Neuron (in vitro differentiated cells): ENCODE measurements at regions not wholly inside any gene's neighbourhood (a gene's known extent, or its start where the extent isn't known, plus 50 kb on each side); places are given as distances from the start of the nearest gene placed in this dataset.

Experiments used
- H2AFZ ChIP-seq: one replicate; pipeline ENCODE4 v1.6.1; 2013; ENCODE audit warnings: low read depth, mild to moderate bottlenecking, inconsistent platforms, low read length, moderate library complexity
- H3K27me3 ChIP-seq: one replicate; pipeline ENCODE4 v1.6.1; 2013; ENCODE audit warnings: low read length; ENCODE audit not compliant: insufficient read depth
- H3K36me3 ChIP-seq: one replicate; pipeline ENCODE4 v1.6.1; 2013; ENCODE audit warnings: low read length; ENCODE audit not compliant: insufficient read depth
- H3K4me1 ChIP-seq: one replicate; pipeline ENCODE4 v1.6.1; 2013; ENCODE audit warnings: low read length; ENCODE audit not compliant: insufficient read depth
- H3K4me3 ChIP-seq: 2 replicates; pipeline ENCODE4 v1.5.1; 2013; ENCODE audit warnings: mild to moderate bottlenecking, low read length, moderate library complexity
- H3K9me3 ChIP-seq: one replicate; pipeline ENCODE4 v1.6.1; 2013; ENCODE audit warnings: low read length

DNA sequence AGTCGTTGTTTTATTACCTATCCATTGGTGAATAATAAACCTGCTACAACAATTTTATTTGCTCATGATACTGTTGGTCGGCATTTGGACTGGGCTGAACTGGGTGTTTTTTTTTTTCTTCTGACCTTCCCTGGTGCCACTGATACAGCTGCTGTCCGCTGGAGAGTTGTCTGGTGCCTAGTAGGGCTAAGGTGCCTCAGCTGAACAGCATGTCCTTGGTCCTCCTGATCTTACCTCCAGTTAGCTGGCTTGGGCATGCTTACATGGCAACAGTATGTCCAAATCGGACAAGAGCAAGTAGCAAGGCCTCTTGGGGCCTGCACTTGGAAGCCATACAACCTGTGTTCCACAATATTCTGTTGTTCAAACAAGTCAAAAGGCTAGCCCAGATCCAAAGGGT, 563.4 kb downstream of the BMP2 start:
- Histone ChIP-seq H3K4me1 (no peaks in the 10 kb centered on the region), H3K4me3 (no peak overlapping the region), H3K9me3 (no peaks in the 10 kb centered on the region), H3K27me3 (no peaks in the 10 kb centered on the region), H3K36me3 (no peaks in the 10 kb centered on the region), H2AFZ (no peak overlapping the region)

DNA sequence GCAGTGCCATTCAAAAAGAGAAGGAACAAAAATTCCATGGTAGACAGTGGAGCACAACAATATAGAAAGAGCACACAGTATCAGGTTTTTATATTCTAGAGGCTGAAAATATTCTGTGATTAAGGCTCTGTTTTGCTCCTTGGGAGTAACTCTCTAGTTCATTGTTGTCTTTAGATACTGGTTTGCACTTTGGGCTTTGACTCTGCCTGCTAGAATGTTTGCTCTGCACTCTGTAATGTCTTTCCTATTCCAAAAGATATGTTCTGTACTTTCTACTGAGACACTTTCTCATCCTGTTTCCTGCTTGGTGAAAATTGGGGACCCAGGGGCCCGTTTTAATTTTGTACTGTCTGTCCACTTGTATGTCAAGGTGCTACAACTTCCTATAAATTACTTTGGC, 564.7 kb downstream of the BMP2 start:
- no peak overlapping the region for H2AFZ ChIP-seq
- H3K4me3 ChIP-seq: no peak overlapping the region
- H3K4me1 ChIP-seq: no peaks in the 10 kb centered on the region
- H3K36me3 ChIP-seq: no peaks in the 10 kb centered on the region
- no peaks in the 10 kb centered on the region for H3K9me3 ChIP-seq
- H3K27me3 ChIP-seq: no peaks in the 10 kb centered on the region

DNA sequence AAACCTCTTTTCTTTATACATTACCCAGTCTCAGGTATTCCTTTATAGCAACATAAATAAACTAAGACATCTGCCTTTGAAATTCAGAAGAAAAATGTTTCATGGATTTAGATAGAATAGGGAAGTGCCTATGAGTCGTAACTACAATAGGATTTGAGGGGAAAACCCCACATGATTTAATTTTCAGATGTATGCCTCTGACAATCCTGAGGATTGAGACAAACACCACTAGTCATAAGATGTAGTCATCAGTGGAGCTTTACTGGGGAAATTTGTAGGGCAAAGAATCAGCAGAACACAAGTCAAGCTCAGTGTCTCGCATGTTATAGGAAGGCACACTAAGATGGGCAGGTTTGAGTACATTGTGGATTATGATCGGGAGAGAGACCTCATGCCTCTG, 566.4 kb downstream of the BMP2 start:
- no peak overlapping the region for H2AFZ ChIP-seq
- H3K4me1 ChIP-seq: no peaks in the 10 kb centered on the region
- no peaks in the 10 kb centered on the region for H3K9me3 ChIP-seq
- no peaks in the 10 kb centered on the region for H3K27me3 ChIP-seq
- H3K4me3 ChIP-seq: no peak overlapping the region
- H3K36me3 ChIP-seq: no peaks in the 10 kb centered on the region

DNA sequence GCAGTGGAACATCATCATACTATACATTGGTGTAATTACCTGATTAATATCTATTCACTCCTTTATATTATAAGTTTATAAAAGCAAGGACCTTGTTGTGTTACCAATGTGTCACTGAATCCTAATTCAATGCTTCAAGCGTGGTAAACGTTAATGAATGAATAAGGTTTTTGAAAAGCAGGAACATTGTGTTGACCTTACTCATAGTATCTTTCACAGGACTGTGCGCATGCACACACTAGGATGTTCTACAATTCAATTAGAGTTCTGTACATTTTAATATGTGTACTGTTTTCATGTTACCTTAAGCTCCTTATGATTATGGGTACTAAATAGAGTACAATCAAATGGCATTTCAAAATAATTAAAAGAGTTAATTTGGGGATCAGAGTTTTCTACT, 578.5 kb downstream of the BMP2 start:
- Histone ChIP-seq H3K9me3 (no peaks in the 10 kb centered on the region), H2AFZ (no peak overlapping the region), H3K4me1 (no peaks in the 10 kb centered on the region), H3K36me3 (no peaks in the 10 kb centered on the region), H3K27me3 (no peaks in the 10 kb centered on the region), H3K4me3 (no peak overlapping the region)

DNA sequence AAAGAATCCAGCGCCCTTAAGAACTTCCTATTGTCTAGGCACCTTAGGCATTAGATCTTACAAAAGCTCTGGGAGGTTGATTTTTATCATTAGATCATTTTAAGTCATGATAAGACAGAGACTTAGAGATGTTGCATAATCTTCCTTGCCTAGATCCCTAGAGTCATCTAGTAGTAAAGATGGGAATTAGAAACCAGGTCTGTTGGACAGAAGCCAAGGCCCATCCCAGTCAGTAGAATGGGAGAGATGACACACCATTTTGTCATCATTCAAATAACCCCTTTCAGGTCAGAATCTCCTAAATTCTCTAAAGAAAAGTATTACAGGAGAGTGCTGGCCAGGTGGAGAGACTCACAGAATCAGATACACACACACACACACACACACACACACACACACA, 579.1 kb downstream of the BMP2 start:
- H2AFZ ChIP-seq: no peak overlapping the region
- H3K9me3 ChIP-seq: no peaks in the 10 kb centered on the region
- no peaks in the 10 kb centered on the region for H3K27me3 ChIP-seq
- no peaks in the 10 kb centered on the region for H3K36me3 ChIP-seq
- no peaks in the 10 kb centered on the region for H3K4me1 ChIP-seq
- H3K4me3 ChIP-seq: no peak overlapping the region

DNA sequence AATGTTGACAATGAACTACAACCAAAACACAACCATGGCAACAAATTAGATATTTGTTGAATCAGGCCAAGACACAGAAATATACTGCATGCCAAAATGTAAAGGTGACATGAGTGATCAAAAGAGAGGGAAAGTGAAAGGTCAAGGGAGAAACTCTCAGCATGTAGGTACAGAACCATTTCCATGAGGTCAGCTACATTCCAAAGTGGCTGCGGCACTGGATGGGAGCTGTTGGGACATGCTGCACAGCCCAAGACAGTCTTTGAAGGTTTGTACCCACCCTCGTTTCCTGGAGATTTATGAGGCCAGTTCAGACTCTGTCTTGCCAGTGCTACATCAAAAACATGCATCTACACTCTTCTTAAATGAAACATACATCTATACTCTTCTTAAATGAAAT, 579.9 kb downstream of the BMP2 start:
- Histone ChIP-seq H3K4me1 (no peaks in the 10 kb centered on the region), H3K36me3 (no peaks in the 10 kb centered on the region), H3K4me3 (no peak overlapping the region), H3K9me3 (no peaks in the 10 kb centered on the region), H3K27me3 (no peaks in the 10 kb centered on the region), H2AFZ (no peak overlapping the region)

DNA sequence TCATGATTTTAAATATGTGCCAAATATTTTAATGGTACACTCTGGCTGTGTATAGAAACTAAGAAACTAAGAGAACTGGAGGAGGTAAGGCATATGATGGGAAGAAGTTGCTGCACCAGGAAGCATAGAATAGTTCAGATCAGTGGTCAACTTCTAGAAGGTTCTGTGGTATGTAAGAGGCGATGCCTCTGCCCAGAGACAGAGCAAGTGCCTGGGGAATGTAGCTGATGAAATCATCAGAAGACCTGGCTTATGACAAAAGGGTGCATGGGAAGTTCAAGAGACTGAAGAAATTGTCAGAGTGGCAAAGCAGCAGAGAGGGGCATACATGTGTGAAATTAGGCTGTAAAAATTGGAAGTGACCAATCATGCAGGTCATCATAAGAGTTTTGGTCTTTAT, 580.8 kb downstream of the BMP2 start:
- no peak overlapping the region for H2AFZ ChIP-seq
- no peaks in the 10 kb centered on the region for H3K4me1 ChIP-seq
- H3K27me3 ChIP-seq: no peaks in the 10 kb centered on the region
- H3K4me3 ChIP-seq: no peak overlapping the region
- H3K9me3 ChIP-seq: no peaks in the 10 kb centered on the region
- H3K36me3 ChIP-seq: no peaks in the 10 kb centered on the region

DNA sequence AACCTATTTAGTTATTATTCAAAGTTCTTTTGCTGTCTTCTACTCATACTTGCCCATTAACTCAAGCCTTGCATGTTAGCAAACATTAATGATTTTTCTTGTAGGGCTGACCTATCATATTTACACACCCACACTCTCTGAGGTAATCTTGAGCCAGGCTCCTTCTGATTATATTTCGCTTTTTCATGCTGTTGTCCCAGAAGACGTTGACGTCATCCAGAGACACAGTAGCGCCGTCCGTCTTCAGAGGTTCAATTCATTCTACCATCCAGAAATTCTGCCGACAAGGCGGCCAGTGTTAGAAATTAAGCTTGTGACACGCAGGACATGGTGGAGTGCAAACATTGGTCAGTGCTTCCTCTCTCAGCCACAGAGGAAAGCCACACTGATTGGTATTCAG, 584.7 kb downstream of the BMP2 start:
- H2AFZ ChIP-seq: no peak overlapping the region
- H3K4me3 ChIP-seq: no peak overlapping the region
- no peaks in the 10 kb centered on the region for H3K9me3 ChIP-seq
- H3K27me3 ChIP-seq: no peaks in the 10 kb centered on the region
- H3K36me3 ChIP-seq: no peaks in the 10 kb centered on the region
- no peaks in the 10 kb centered on the region for H3K4me1 ChIP-seq

DNA sequence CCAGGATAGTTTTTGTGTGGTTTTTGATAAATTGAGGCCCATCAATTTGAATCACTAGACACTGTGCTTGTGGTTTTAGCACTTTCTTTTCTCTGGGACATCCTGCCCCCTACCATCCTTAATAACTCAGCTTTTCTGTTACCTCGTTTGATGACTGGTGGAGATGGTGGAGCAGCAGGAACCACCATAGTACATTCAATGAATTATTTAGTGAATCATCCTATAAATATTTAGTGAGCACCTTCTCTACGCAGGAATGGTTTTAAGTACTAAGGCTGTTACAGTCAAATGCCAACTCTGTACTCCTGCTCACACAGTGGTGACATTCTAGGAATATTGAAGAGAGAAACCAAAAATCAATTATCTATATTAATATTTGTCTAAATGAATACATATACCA, 585.2 kb downstream of the HAO1 start:
- no peak overlapping the region for H2AFZ ChIP-seq
- no peaks in the 10 kb centered on the region for H3K4me1 ChIP-seq
- H3K4me3 ChIP-seq: no peak overlapping the region
- H3K27me3 ChIP-seq: no peaks in the 10 kb centered on the region
- H3K9me3 ChIP-seq: no peaks in the 10 kb centered on the region
- no peaks in the 10 kb centered on the region for H3K36me3 ChIP-seq

DNA sequence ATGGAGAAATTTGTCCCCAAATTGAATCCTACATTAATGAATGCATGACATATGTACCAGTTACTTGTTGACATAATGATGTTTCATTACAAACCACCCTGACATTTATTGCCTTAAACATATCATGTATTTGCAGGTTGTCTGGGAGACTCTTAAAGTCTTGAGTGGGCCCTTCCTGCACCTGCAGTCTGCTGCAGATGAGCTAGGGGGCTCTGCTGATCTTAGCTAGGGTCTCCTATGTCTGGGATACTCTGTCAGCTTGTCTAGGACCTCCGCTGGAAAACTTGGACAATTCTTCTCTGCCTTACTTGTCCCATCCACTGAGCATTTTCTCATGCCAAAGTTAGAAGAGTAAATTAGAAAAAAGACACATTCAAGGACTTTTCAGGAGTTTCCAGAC, 581.6 kb downstream of the HAO1 start:
- Histone ChIP-seq H3K4me1 (peaks cover 14% of the 10 kb centered on the region), H3K4me3 (no peak overlapping the region), H3K36me3 (no peaks in the 10 kb centered on the region), H3K9me3 (no peaks in the 10 kb centered on the region), H3K27me3 (no peaks in the 10 kb centered on the region), H2AFZ (no peak overlapping the region)

DNA sequence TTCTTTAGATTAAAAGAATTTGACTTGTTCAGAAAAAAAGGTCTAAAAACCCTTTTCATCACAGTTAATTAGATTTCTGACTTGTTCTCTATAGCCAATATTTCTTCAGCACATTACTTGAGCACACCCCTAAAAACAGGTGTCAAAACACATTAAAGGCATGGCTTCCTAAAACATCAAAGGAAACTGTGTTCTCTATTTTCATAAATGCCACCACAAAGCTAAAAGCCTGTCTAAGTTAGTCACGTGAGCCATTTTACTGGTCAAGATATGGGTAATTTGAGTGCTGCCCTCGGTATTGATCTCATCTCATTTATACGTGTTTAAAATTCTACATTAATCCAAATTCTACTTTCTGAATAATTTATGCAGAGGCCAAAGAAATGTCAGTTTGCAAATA, 580.5 kb downstream of the HAO1 start:
- H3K4me3 ChIP-seq: no peak overlapping the region
- no peaks in the 10 kb centered on the region for H3K36me3 ChIP-seq
- no peaks in the 10 kb centered on the region for H3K27me3 ChIP-seq
- H3K4me1 ChIP-seq: peaks cover 14% of the 10 kb centered on the region
- H3K9me3 ChIP-seq: no peaks in the 10 kb centered on the region
- no peak overlapping the region for H2AFZ ChIP-seq

DNA sequence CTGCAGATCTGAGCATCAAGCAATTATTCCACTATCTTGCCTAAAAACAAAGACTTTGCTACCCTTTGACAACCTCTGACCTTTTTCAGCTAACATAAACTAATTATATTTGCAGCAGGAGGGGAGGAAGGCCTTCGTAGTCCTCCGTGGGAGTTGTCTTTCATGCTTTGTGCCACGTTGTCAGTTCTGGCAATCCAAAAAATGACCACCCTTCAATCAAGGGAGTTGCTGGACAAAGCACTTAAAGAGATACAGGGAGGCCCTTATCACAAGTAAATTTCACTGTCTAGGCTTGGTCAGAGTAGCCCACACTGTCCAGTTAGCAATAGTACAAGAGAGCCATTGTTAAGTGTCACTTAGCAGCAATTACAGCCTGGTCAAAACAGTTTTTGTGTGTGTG, 578.9 kb downstream of the HAO1 start:
- H3K36me3 ChIP-seq: no peaks in the 10 kb centered on the region
- H3K4me1 ChIP-seq: peaks cover 14% of the 10 kb centered on the region
- H3K9me3 ChIP-seq: no peaks in the 10 kb centered on the region
- no peaks in the 10 kb centered on the region for H3K27me3 ChIP-seq
- no peak overlapping the region for H3K4me3 ChIP-seq
- H2AFZ ChIP-seq: no peak overlapping the region

DNA sequence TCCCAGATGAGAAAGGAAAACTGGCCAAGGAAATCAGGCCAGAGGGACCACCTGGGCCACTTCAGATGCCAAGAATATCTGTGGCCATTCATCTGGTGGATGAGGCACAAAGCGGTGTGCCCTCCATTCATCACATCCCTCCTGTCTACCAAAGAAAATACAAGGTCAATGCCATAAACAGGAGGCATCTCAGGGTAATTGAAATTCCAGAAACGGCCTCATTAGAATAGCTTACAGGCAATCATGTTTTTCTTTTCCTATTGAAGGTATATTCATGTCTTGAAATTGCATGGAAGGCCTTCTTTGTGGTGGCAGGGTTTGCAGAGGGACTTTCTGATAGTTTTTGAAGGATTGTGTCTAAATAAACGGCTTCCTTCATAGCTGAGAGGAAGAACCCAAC, 578.3 kb downstream of the HAO1 start:
- Histone ChIP-seq H3K4me1 (peaks cover 14% of the 10 kb centered on the region), H3K27me3 (no peaks in the 10 kb centered on the region), H3K9me3 (no peaks in the 10 kb centered on the region), H3K36me3 (no peaks in the 10 kb centered on the region), H2AFZ (no peak overlapping the region), H3K4me3 (no peak overlapping the region)

DNA sequence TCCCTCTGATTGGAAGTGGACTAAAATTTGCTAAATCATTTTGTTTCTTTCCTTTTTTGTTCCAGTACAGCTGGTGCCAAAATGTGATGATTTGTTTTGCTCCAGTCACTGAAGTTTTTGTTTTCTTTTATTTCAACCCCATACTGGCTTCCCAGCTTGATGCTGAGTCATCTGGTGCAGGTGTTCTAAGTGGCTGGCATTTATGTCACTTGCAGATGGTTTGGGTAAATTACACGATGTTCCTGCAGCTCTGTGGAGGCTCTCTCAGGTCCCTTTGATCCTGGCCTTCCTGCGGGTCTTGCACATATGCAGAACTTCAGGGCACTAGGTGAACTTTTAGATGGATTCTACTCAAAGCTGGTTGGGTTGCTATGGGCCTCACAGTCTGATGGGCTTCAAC, 577.7 kb downstream of the HAO1 start:
- H3K27me3 ChIP-seq: no peaks in the 10 kb centered on the region
- no peak overlapping the region for H3K4me3 ChIP-seq
- no peak overlapping the region for H2AFZ ChIP-seq
- no peaks in the 10 kb centered on the region for H3K36me3 ChIP-seq
- H3K9me3 ChIP-seq: no peaks in the 10 kb centered on the region
- peaks cover 14% of the 10 kb centered on the region for H3K4me1 ChIP-seq
